GM18502 (cell line): ENCODE measurements at regions not wholly inside any gene's neighbourhood (a gene's known extent, or its start where the extent isn't known, plus 50 kb on each side); places are given as distances from the start of the nearest gene placed in this dataset.
"Not testable (repeated sequence)": the region's sequence is repeated elsewhere in the genome, so short reads cannot be mapped to it uniquely, and the experiment has no call there.

Experiments used
- ATAC-seq: cut with Tn5 transposase; IDR thresholded peaks from one replicate; pipeline ENCODE4 v1.9.1; 2021; ENCODE audit warnings: mild to moderate bottlenecking; ENCODE audit not compliant: unreplicated experiment, poor library complexity

DNA sequence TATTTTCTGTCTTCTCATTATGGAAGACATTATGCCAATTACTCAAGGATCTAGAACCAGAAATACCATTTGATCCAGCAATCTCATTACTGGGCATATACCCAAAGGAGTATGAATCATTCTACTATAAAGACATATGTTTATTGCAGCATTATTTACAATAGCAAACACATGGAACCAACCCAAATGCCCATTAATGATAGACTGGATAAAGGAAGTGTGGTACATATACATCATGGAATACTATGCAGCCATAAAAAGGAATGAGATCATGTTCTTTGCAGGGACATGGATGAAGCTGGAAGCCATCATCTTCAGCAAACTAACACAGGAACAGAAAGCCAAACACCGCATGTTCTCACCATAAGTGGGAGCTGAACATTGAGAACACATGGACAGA, 161.8 kb upstream of the DAAM1 start:
- ATAC-seq, result not testable (repeated sequence)

DNA sequence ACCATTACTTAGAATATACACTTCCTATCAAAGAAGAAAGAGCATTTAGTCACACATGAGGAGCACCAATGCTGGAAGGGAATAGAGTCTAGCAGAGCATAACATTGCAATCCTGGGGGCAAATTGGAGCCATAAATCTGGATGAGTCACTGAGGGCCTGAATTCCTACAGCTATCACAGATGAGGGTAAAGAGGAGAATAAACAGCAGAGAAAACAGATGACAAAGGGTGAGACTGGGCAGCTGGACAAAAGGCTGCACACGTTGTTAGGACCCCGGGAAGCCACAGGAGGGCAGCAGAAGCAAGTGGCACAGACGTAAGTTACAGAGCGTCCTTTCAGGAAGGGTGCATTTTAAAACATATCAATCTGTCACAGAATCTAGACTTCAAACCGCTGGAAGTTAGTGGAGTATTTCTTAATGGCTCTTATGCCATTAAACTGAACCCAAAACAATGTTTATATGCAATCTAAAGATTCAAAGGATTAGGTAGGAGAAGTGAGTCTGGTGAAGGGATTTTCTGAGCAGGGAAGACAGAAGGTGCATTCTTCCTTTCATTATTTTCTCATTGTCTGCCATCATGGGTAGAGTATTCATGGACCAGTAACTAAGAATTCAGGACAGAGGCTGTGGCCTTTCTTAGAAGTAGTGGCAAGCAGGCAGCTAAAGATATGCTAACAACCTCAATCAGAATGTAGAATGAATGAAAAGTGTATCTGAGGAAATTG, 159.8 kb upstream of the DAAM1 start:
- peak; percentile 98 for ATAC-seq

DNA sequence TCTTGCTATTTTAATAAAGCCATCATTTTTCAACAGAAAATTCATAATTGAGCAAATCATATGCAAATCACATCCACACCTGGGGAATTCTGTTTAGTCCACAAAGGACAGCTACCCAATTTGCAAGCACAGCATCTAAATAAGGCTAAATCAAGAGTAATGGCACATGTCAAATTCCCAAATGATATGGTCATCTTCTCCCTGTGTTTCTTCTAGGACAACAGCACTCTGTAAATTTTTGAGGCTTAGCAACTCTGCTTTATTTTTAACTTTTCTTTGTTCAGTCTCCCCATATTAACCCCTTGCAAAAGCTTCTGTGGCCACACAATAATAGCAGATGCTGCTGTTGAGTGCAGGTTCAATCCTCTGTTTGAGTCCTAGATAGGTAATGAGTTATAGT, 155.6 kb upstream of the DAAM1 start:
- ATAC-seq, result no peak

DNA sequence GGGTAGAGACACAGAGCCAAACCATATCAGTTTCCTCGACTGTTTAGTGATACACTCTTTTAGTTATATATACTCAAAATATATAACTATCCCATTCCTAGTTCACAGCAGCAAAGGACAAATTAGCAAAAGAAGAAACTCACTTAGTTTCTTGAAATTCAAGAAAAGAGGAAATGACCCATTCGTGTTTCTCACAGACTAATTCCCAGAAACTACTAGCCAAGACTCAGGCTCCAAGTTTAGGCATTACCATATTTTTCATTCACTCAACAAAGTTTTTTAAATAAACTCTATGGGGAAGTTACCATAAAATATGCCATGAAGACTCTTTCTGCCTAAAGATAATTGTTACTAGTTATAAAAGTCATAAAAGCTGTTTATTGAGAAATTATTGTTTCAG, 152.3 kb upstream of the DAAM1 start:
- no peak for ATAC-seq

DNA sequence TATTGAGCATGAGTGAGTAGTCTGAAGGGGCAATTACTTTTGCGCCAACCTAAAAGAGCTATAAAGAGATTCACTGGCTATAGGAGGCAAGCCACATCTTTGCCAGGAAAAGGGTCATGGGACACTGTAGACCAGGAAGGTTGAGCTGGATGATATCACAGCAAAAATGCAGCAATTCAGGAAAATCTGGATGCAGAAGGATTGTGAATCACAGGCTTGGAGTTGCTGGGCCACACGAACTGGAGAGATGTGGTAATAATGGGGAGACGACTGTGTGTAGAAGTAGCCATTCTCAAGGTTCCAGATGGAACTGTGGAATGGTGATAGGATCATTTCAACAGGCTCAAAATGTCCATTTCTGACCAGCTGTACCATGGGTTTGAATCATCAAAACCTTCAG, 151.4 kb upstream of the DAAM1 start:
- no peak for ATAC-seq

DNA sequence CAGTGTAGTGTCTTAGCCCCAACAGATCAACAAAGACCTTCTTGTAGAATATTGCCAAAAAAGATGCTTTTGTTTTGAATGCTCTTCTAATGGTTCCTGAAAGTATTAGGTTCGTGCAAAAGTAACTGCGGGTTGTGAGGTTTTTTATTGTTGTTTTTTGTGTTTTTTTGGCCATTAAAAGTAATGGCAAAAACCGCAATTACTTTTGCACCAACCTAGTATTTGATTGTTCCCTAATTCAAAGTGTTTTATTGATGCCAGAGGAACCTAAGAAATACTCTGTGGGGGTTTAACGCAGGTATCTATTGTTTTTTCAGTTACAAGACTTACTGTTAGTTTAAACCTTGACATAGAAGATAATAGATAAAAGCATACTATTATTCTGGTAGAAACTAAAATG, 150.8 kb upstream of the DAAM1 start:
- ATAC-seq, result no peak

DNA sequence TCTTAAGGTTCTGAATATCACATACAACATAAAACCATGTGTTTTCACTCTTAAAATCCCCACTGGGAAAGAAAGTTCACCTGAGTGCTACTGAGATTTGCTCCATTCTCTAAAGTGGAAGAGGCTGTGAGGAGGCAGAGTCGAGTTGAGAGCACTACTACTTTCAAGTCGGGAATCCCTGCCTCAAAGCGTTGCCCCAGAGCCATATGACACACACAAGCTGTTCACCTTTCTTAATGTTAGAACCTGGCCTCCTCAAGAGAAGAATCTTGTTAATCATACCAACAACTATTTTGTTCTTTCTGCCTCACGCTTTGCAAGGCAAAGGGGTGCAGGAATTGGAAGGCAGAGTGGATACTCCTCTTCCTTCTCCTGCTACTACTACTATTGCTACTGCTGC, 149.7 kb upstream of the DAAM1 start:
- no peak for ATAC-seq

DNA sequence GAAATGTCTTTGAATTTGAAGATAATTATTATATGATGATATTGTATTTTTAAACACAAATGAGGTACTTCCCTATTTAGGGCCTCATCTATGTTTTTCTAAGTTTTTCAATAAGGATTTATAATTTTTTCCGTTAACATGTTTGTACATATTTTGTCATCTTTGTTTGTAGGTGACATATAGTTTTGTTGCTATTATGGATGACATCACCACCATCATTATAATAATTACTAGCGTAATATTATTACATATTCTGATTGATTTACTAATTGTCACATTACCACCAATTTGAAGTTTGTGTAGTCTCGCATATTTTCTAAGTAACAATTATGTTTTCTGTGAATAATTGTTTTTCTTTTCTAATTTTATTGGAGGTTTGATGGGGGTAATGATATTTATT, 147.2 kb upstream of the DAAM1 start:
- ATAC-seq, result no peak

DNA sequence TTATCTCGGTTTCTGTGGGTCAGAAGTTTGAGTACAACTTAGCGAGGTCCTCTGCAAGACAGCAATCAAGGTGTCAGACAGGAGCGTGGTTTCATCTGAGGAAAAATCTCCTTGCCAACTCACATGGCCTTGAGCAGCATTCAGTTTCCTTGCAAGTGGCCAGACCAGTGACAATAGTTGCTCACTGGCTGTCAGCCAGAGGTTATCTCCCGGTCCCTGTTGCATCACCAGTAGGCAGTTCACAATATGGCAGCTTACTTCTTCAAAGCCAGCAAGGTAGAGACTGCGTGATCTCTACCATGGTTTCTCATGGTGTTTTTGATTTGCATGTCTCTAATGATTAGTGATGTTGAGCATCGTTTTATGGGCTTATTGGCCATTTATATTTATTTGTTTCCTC, 143.8 kb upstream of the DAAM1 start:
- ATAC-seq, result no peak

DNA sequence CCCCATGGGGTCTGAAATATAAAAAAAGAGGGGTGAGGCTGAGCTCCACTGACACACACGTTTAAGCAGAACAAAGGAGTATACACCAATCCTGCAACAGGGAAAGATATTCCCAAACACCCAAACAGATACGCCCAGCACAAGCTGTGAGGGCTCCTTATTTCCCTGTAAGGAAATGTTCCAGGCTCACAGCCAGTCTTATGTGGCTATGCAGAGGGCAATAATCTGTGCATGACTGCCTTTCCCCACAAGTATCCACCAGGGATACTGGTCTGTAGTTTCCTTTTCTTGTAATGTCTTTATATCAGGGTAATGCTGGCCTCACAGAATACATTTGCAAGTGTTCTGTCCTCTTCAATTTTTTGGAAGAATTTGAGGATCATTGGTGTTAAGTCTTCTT, 141.7 kb upstream of the DAAM1 start:
- ATAC-seq, result no peak

DNA sequence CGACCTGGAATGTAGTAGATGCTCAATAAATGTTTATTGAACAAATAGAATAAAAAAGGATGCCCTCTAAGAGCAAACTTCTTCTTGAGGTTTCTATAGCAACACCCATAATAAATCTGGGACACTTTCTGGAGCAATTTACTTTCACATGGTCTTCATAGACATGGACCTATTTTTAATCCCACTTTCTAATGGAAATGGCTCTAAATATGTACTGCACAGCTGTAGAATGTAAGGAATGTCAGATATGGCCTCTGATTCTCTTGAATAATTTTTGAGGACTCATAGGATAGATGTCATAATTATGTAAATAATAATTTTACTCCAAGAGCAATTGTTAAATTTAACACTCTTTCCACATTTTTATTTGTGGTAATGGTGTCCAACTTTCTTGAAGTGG, 133.5 kb upstream of the DAAM1 start:
- ATAC-seq, result no peak

DNA sequence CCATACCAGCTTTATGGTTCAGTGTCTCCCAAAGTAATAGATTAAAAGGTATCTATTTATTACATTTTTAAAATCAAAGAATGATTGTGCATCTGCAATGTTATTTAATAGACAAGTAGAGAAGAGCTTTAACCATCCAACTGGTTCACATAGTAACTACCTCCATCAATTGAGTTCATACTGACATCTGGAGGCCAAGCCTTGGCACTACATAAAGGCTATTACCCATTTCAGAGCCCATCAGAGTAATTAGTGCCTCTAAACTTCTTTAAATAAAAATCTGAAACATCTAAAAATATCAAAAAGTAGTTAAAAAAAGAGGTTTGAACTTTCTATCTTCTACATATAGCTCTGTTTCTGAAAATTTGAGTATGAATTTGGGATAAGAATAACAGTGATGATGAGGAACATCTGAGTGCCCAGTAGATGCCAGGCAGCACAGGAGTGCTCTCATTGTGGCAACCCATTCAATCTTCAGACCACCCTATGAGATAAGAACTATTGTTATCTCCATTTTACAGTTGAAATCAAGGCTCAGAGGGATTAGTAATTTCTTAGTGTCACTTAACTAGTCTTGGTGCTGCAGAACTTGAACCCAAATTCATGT, 132.9 kb upstream of the DAAM1 start:
- peak; percentile 82 for ATAC-seq

DNA sequence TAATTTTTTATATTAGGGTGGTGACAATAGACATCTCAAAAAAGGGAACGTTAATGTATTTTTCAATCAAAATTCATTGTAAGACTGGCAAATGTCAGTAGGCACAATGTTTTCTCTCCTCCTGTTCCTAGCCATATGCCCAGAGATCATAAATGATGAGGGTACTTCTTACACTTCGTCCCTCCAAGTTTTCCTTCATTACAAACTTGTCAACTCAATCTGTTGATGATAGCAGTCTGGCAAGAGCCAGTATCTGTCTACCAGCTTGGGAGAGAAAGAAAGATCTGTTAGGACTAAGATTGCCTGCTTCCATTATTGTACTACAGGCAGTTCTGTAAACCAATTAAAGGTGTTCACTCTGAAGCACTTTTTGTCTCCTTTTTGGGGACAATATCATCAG, 130.9 kb upstream of the DAAM1 start:
- ATAC-seq, result no peak

DNA sequence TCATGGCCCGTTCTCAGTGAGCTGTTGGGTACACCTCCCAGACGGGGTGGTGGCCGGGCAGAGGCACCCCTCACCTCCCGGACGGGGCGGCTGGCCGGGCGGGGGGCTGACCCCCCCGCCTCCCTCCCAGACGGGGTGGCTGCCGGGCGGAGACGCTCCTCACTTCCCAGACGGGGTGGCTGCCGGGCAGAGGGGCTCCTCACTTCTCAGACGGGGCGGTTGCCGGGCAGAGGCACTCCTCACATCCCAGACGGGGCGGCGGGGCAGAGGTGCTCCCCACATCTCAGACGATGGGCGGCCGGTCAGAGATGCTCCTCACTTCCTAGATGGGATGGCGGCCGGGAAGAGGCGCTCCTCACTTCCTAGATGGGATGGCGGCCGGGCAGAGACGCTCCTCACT, 129.7 kb upstream of the DAAM1 start:
- not testable (repeated sequence) for ATAC-seq

DNA sequence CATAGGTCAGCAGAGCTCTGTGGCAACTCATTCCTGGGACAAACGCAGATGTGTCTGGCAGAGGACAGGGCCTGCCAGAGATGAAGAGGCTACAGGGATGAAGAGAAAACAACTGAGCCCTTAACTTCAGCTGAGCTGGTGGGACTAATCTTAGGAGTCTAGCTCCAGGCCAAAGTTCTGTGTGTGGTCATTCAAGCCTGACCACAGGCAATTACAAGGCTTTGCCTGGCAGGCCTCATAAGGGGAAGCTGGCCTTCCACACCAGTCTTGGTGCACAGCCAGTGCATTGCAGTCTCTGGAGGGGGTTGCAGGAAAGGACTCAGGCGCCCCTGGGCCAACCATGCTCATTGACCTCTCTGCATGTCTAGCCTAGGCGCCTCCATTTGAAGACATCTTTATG, 127.6 kb upstream of the DAAM1 start:
- ATAC-seq, result no peak

DNA sequence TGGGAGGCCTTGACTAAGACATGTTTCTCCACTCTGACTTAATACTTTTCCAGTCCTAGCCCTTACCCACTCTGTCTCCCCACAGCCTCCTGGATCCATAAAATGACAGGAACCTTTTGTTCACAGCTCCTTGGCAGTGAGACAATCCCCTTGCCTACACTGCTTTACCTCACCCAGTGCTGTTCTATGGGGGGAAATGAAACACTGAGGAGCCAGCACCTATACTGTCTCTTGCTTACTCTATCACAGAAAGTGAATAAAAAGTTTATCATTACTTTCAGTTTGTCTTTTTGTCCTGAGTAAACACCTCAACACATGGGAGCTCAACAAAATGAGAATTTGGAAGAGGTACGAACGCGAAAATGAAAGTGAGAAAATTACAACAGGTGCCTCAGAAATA, 127.2 kb upstream of the DAAM1 start:
- no peak for ATAC-seq

DNA sequence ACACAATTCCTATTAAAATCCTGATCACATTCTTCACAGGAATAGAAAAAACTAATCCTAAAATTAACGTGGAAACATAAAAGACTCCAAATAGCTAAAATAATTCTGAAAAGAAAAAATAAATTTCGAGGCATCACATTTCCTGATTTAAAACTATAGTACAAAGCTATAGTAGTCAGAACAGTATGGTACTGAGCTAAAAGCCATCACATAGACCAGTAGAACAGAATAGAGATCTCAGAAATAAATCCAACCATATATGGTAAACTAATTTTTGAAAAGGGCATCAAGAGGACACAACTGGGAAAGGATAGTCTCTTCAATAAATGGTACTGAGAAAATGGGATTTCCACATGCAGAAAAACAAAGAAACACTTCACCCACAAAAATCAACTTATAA, 125.2 kb upstream of the DAAM1 start:
- no peak for ATAC-seq

DNA sequence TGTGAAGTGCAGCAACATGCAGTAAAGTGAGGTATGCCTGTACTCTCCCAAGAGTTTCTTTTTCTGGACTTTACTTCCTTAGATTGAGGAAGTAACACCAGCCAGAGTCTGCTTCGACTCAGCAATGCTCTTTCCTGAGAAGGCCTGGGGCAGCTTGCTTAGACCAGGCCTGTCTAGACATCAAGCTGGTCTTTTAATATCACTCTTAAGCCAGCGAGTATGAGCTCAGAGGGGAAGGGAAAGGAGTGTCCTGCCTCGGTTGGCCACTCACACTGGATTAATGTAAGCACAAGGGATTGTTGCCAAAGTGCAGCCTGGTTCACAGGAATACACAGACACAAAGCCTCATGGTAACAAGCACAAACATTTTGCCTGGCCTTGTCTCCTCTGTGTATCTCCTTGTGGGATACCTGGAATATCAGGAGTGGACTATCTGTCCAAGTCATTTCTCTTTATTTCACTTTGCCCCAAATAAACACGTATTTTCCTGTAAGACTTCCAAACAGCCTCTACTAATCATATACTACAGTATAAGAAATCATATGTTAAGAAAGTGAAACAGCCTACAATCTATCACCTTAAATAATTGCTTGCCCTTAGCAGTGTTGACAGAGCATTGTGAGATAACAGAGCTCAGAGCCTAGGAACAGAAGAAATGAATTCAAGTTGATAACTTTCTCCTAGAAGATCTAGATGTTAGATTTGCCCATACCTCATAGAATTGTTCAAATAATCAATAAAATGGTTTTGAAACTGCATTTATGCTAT, 121.2 kb upstream of the DAAM1 start:
- no peak for ATAC-seq

DNA sequence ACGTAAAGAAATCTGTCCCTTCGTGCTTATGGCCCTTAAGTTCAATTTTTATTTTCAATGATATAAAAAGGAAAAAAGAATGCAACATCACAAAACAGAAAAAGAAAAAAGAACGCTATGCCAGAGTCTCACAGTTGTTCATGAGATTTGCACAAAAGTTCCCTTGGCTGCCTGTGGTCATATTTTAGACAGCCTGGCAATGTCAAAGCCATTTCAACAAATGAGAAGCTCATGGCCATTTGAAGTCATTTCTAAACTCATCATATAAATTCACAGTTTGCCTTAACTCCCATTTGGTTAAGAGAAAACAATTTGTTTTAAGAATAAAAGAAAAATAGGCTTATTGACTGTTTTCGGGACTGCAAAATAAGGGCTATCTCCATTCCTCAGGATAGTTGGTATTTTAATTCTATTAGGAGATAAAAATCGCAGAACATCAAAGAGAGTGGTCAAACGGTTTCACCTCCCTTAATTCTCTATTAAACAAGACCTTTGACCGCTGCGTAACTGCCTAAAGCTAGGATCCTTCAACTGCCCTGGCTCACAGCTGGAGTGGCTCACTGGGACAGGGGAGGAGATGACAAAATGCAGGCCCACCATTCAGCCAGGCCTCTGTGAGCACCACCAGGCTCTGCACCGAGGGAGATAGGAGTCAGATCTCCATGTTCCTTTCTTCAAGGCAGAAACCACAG, 119.2 kb upstream of the DAAM1 start:
- no peak for ATAC-seq

DNA sequence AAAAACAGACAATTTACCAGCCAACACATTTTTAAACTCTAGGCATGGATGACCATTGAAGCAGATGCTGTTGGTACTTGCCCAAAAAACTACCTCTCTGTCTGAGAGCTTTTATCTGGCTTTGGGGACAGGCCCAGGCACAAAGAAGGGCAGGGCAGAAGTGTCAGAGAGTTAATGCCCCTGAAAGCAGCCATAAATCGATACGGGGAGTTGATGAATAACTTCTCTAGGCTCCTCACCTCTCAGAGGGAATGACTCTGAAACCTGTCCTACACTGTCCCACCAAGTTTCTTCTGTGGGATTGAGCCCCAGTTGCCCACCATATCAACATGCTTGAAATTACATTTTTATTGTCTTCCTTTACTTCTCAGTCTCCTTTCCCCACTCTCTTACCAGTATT, 113.0 kb upstream of the DAAM1 start:
- ATAC-seq, result no peak

DNA sequence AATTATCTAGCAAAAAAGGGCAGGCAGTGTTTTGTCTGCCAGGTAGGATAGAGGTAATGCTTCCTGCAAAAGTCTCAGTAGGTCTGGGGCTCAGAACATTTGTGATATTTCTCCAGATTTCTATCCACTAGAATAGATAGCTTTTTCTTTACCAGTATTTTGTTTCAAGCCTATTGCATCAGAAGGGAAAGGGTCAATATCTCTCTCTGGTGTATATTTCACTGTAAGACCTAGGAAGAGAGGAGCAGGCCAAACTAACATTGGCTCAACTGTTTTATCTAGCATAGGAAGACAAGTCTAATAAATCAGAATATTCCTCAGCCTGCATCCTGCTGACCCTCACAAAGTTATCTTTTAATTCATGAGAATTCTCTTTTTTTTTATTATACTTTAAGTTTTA, 106.7 kb upstream of the DAAM1 start:
- ATAC-seq, result no peak
